GM21526 (cell line): ENCODE measurements at regions not wholly inside any gene's neighbourhood (a gene's known extent, or its start where the extent isn't known, plus 50 kb on each side); places are given as distances from the start of the nearest gene placed in this dataset.

Experiments used
- ATAC-seq: cut with Tn5 transposase; IDR thresholded peaks from one replicate; pipeline ENCODE4 v1.9.1; 2021; ENCODE audit warnings: moderate library complexity; ENCODE audit not compliant: unreplicated experiment, low FRiP score

DNA sequence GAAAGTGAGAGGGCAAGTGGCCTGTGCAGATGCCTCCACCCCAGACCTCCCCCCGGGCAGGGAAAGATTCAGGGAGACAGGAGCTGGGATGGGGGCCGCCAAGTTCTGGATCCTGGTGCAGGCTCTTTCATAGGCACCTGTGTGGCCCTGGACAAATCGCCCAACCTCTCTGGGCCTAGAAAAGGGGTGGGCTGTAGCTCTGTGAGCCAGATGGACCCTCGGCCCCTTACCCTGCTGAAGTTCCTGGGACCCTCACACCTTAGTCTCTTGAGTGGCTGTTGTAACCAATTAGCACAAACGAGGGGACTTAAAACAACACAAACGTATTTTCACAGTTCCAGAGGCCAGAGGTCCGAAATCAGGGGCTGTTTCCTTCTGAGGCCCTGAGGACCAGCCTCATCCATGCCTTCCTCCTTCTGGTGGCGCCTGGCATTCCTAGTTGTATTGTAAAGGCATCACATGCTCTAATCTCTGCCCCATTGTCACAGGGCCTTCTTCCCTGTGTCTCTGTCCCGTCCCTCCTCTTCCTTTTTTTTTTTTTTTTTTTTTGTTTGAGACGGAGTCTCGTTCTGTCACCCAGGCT is 352.6 kb downstream of the SEC14L1 start:
- no peak for ATAC-seq

DNA sequence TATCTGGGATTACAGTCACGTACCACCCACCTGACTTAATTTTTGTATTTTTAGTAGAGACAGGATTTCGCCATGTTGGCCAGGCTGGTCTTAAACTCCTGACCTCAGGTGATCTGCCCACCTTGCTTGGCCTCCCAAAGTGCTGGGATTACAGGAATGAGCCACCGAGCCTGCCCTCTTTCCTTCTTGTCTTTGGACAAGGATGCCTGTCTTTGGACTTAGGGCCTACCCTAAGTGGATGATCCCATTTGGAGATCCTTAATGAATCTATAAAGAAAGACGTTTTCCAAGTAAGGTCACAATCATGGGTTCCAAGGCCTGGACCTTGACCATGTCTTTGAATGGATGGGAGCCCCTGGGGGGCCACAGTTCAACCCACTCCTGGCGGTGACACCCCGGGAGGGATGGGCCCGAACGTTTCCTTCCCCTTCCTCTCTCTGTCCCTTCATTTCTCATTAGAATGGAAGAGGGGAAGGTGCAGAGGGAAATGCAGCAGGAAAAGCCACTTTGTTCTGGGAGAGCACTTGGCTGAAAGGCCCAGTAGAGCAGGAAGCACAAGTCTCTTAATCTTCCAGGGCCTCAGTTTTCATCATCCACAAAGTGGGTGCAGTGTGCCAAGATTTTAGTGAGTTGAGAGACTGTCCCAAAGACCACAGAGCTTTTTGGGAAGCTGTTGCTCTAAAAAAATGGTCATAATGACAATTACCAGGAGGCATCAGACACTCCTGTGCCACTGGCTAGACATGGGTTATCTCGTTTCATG is 353.3 kb downstream of the SEC14L1 start:
- no peak for ATAC-seq

DNA sequence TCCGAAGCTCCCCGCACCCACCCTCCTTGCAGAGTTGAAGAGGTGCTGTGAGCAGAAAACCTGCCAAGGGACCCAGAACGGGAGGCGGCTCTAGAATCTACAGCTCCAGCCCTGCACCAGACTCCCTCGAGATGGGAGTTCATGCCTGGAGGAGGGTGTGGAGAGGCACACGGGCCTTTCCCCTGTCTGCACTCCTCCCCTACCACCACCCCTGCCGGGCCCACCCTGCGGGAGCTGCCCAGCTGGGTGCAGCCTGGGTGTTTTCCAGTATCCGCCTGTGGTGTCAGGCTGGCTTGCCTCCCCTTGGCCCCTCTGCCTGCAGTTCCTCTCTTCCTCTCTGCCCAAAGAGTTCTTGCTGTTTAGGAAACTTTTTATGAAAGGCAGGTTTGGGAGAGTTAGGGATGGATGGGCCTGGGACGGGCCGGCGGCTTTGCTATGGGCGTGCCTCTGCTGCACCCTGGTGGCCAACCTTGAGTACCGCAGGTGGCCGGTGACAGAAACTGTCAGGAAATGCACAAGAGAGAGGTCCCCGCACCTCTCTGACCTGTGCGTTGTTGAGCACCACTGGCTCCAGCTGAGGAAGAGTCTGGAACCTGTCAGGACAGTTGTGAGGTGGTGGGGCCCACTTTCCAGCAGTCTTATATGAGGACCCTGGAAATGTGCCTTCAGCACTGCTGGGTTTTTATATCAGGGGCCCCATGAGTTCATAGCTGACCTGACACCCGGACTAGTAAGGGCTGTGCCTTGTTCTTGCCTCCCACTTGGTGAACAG is 354.1 kb downstream of the SEC14L1 start:
- no peak for ATAC-seq

DNA sequence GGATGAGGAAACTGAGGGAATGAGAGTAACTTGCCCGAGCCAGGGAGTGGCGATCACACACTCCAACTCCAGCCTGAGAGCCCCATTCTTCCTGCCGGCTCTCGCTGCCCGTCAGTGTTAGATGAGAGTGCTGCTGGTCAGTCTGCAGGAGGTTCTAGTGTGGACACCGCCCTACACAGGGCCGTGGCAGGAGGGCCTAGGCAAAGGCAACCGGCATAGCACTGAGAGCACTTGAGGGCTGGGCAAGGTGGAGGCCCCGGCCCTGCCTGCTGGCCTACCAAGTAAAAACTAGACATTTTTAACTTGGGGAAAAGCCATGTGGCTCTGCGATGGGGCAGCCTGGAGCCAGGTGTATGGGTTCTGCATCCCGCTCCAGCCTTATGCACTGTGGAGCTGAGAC is 354.8 kb downstream of the SEC14L1 start:
- no peak for ATAC-seq

DNA sequence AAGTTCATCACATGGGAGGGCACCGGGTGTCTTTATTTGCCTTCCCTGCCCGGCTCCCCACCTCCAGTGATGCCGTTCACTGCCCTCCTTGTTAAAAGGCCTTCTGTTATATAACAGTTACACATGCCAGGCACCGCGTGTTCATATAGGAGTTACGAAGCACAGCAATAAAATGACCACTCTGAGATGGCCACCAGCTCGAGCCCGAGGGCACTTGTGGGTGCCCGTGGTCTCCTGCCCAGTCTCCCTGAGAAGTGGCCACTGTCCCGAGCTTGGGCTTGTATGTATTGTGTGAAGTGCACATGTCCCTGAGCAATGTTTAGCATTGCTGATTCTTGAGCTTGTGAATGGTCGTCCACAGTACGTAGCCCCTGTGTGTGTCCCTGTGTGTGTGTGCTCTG is 355.6 kb downstream of the SEC14L1 start:
- ATAC-seq = no peak

DNA sequence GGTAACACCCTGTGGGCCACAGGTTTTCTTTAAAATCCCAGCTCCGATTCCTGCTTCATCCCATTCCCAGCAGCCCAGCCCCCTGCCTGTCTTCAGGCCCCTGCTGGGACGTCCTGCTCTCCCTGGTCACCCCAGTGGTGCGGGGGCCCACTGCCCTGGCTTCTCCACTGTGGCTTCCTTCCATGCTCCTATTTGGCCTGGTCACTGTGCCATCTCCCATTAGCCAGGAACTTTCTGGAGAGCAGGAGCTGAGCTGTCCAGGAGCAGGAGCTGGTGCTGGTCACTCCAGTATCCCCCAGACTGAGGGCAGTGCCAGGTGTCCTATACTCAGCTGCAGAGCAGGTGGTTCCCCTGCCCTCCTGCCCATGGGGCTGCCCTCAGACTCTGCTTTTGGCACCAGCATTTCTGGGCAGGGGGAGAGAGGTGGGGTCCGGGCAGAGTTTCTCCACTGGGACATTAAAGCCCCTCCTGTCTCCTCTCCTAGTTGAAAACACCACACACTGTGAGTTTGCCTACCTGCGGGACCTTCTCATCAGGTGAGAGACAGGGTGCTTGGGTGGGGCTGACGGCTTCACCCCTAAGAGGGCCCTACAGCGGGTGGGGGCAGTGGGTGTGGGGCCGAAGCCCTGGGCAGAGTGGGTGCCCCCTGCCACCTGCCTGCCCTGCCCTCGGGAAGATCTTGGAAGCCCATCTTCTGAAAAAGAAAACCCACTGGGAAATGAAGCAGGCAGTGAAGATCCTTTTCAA is 356.2 kb downstream of the SEC14L1 start:
- ATAC-seq = no peak

DNA sequence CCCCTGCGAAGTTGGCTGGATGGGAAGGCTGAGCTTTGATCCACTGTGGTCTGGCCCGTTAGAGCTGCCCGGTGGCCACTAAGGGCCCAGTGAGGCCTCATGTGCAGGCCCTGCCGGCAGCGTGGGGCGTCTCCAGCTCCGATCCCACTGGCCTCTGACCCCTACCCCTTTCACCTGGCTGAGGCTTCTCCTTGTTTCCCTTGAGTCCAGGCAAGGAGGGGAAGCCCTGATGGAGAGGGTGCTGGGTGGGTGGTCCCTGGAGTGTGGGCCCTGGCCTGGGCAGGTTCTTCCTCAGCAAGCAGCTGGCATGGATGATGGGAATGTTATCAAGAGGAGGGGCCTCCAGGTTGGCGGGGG is 356.8 kb downstream of the SEC14L1 start:
- ATAC-seq = no peak

DNA sequence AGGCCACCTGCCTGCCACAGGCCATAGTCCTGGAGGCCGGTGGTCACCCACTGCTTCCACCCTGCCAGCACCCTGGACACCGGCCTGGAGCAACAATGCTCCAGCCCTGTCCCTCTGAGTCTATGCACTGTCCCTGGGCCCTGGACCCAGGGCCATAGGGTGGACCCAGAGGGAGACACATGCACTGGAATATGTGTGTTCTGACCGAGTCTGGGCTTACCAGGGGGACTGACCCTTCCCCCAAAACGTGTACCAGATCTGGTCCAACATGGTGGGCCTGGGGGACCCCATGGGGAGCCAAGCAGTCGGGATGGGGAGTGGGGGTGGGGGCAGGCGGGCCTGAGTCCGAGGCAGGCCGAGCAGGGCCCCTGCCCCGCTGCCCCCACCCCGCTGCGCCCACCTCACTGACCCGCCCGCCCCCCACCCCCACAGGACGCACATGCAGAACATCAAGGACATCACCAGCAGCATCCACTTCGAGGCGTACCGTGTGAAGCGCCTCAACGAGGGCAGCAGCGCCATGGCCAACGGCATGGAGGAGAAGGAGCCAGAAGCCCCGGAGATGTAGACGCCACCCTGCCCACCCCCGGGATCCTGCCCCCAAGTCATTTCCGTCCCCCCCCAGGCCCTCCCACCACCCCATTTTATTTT is 357.4 kb downstream of the SEC14L1 start:
- ATAC-seq = no peak

DNA sequence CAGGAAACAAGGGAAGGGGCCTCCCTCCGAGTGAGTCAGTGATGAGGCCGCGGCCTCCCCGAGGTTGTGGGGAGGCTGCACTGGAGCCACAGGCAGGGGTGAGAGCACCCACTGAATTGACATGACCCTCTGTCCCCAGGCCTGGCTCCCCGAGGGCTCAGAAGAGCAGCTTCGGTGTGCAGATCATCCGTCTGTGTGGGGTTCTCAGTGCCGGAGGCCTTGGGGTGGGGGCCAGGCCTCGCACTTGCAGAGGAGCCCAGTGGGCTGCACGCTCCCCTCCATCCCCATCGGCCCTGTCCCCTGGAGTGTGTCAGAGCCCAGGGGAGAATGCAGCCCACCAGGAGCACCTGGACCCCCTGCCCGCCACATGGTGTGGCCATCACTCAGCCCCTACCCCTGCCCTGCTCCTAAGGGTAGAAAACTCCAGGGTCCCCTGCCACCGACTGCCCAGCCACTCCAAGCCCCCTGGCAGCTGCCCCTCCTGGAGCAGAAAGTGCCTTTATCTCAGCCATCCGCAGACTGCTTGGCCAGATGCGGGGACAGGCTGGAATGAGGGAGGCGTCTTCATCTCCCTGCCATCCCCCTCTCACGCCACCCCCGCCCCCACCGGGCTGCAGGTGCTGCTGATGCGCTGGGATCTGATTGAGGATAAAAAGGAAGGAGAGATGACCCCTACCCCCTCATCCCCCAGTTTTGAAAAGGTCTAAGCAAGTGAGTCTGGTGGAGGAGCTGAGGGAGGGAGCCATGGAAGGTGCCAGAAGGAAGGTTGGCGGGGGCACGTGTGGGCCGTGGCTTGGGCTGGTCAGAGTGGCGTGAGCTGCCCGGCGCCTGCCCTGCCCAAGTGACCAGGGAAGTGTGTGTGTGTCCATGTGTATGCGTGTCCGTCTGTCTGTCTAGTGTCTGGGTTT is 358.3 kb downstream of the SEC14L1 start:
- no peak for ATAC-seq

DNA sequence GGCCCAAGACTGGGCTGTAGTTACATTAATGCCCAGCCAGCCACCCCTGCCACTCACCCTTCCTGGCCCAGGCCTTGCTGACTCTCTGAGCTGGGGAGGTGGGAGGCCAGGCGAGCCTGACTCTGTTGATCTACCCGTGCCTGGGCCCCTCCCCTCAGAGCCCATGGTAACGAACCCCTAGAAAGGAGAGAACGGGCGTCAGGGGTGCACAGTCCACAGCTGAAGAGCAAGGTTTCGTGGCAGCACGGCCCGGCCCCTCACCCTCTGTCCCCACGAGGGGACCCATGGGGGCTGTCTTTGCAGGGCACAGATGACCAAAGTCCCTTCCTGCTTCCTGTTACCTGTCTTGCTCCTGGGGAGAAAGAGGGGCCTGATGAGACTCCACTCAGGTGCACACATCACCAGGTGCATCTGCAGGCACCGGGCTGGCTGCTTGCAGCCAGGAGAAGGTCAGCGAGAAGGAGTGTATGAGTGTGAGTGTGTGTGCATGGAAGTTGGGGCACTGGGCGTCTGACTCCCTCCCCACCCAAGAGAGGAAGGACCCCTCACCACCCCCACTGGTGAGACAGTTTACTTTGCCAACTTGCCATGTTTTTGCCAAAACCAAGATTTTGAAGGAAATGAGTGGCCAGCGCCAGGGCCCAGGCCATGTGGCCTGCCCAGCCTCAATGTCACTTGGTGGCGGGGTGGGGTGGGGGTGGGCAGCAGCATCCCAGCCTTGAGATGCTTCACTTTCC is 359.1 kb downstream of the SEC14L1 start:
- no peak for ATAC-seq

DNA sequence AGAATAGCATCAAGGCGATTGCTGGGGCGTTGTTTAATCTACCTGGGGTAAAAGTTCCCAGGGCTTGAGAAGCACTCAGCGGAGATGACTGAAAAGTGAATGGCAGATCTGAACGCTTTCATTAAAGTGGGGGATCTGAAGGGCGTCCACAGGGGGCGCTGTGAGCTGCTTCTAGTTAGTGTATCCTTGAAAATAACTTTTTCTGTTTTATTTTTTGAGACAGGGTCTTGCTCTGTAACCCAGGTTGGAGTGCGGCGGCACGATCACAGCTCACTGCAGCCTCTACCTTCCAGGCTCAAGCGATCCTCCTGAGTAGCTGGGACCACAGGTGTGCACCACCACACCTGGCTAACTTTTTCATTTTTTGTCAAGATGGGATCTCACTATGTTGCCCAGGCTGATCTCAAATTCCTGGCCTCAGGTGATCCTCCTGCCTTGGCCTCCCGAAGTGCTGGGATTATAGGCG is 360.4 kb downstream of the SEC14L1 start:
- no peak for ATAC-seq

DNA sequence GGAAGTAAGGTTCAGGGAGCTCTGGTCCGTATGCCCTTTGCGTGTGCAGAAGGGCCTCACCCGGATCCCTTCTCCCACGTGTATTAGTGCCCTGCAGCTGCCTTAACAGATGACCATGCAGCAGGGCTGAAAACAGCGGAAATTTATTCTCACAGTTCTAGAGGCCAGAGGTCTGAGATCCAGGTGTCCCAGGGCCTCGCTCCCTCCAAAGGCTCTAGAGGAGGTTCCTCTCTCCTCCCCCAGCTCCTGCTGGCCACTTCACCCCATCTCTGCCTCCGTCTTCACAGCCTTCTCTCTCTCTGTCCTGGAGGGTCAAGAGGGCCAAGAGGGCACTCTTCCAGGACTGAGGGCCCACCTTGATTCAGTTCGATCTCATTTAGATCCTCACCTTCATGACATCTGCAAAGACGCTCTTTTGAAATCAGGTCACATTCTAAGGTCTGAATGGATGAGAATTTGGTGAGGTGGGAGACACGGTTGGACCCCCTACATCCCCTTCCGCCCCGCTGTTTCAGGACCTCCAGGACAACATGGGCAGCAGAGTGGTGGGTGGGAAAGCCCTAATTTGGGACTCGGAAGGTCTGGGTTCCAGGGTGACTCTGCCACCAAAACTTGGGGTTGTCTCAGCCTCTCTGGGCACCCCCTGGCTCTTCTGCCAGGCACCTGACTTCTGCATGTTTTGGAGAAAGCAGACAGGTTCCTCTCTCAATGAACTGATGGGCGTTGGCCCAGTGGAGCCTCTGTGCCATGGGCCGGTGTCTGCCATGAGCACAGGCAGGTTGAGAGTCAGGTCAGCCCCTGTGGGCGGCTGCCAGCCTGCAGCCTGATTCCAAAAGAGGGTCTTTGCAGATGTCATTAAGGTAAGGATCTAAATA is 361.2 kb downstream of the SEC14L1 start:
- no peak for ATAC-seq

DNA sequence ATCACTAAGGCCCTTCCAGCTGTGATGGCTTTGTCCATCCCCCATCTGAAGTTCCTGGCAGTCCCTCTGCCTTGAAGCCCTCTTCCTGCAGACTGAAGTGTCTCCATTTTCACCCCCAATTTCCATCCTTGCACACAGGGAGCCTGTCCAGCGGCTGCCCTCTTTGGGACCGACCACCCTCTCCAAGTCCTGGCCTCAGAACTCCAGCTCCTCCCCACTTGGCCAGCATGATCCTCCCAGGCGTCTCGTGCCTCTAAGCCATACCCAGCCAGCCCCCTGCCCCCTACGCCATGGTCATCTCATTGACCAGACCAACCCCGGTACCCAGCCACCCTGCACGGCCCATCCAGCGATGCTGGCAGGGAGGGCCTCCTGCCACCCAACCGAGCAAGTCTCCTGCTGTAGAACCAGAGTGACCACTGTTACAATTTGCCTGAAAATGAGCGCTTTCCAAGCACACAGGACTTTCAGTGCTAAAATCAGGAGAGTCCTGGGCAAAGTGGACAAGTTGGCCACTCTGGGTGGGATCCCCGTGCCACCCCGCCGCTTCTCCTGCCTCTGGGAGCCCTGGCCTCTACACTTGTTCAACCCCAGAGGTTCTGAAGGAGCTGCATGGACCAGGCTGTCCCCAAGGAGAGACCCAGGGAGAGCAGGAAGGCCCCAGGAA is 362.0 kb downstream of the SEC14L1 start:
- ATAC-seq = no peak

DNA sequence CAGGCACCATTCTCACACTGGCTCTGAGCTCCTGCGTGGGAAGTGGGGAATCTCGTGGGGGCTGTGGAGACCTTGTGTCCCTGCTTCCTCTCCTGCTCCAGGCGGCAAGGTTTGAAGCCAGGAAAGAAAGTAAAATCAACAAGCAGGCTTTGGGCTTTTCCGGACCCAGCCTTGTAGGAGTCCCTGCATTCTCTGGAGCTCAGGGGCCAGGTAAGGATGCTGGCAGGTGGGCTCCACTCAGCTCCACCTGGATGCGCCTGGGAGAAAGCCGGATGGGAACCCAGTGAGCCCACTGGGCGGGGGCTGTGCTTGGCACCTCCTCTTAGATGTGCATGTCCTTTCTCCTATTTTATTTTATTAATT is 362.5 kb downstream of the SEC14L1 start:
- no peak for ATAC-seq

DNA sequence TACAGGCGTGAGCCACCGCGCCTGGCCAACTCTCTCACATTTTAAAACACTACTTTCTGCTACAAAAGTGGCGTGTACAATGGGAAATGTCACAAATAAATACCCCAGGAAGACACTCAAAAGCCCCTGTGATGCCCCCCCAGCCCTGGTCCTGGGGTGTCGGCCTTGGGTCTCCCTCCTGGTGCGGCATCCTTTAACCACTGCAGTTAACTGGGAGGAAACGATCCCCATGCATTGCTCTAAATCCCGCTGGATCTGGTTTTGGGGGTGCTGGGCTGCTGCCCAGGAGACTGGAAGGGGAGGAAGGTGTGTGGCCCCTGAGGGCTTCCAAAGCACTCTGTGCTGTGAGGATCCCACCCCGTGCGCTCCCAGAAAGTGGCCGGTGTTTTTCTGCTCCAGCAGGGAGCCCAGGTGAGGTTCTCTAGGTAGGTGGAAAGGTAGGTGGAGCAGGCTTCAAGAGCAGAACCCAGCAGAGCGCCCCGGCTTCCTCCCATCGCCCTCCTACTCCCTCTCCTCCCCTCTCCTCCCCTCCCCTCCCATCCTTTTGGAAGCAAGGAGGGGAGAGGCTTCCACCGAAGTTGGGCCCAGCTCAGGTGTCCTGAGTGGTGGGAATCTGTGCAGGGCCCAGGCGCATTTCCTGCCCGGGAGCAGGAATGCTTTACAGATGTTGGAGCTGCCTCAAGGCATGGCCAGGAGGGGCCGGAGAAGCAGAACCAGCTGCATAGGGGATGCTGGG is 363.3 kb downstream of the SEC14L1 start:
- ATAC-seq = no peak

DNA sequence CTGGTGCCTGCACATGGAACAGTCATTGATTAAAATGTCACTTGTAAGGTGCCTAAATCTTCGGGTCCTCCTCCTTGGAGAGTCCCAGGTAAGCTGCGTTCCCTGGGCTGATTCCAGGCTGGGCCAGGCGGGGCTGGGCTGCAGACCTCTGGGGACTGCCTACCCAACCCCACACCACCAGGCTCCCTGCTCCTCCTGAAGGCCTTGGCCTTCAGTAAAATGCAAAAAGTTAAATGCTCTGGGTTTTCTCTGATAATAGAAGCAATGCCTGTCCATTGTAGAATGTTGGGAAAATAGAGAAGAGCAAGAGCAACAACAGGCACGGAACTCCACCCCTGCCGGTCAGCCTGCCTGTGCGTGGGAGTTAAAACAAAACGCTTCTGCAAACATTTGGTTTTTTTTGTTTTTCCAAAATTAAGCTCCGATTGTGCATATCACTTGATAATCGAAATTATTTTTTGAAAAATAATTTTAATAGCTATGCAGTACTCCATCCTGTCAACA is 363.9 kb downstream of the SEC14L1 start:
- no peak for ATAC-seq
